HCT116 (cell line): ENCODE measurements at regions not wholly inside any gene's neighbourhood (a gene's known extent, or its start where the extent isn't known, plus 50 kb on each side); places are given as distances from the start of the nearest gene placed in this dataset.

ENCODE experiments used
- ATAC-seq: fragments of 200-7000 bp; cut with Tn5 transposase; 2 replicates; pipeline ENCODE4 v1.9.1; 2020; ENCODE audit warnings: mild to moderate bottlenecking, moderate library complexity
- BruUV-seq: library from RNA; stranded (reverse); fragments of 400-500 nt; replicated peaks from 2 replicates; lab custom pipeline; 2021; lab: Mats Ljungman, UMichigan
- CTCF ChIA-PET: fragments of 300-600 bp; sonication (Branson Sonifier 250); formaldehyde crosslinking; loops from one replicate; lab custom pipeline; 2021; ENCODE audit warnings: antibody characterized with exemption; lab: Charles Lee
- POLR2A ChIA-PET: fragments of 300-600, 350-600 bp; sonication (Branson Sonifier 250); formaldehyde crosslinking; loops from one replicate; lab custom pipeline; 2021; ENCODE audit warnings: antibody characterized with exemption; lab: Charles Lee
- RAD21 ChIA-PET, 2 experiments: fragments of 300-600 bp; sonication (Branson Sonifier 250); formaldehyde crosslinking; loops; one replicate each; lab custom pipeline; 2023; ENCODE audit warnings: low total read pairs in 2 of 2; ENCODE audit not compliant: uncharacterized antibody in 2 of 2, unreplicated experiment in 2 of 2, low non-redundant PET in 1 of 2; lab: Charles Lee
- DNase-seq: peaks from one replicate; pipeline ENCODE4 v3.0.0-alpha.2; 2010; ENCODE audit warnings: low read depth, low spot score
- H2AFZ ChIP-seq: fragments of 200-600 bp; shearing (Covaris generic), sonication (generic); 2 replicates; pipeline ENCODE4 v1.6.1; 2017; ENCODE audit warnings: low read depth, mixed run types, mixed read lengths, antibody characterized with exemption, low read length; ENCODE audit not compliant: poor library complexity, severe bottlenecking
- H3K27ac ChIP-seq: 2 replicates; pipeline ENCODE4 v1.5.1; 2012; ENCODE audit warnings: low read depth, low read length
- H3K27me3 ChIP-seq: fragments of 200-600 bp; sonication (generic); 2 replicates; pipeline ENCODE4 v1.6.1; 2016; ENCODE audit warnings: mixed run types, low read length, mixed read lengths; ENCODE audit not compliant: insufficient read depth
- H3K36me3 ChIP-seq, 2 experiments: fragments of 200-500 bp in 1 of 2; fragments of 200-600 bp in 1 of 2; sonication (Bioruptor generic) in 1 of 2; sonication (generic) in 1 of 2; 2 replicates each; pipeline versions ENCODE4 v1.5.1 to v1.6.1; 2014 to 2016; ENCODE audit warnings: low read length in 2 of 2, inconsistent platforms in 1 of 2, mixed read lengths in 1 of 2, mixed run types in 1 of 2; ENCODE audit not compliant: insufficient read depth in 2 of 2, control insufficient read depth in 1 of 2
- H3K4me1 ChIP-seq, 2 experiments: fragments of 200-600 bp in 1 of 2; sonication (generic) in 1 of 2; 2 replicates each; pipeline versions ENCODE4 v1.5.1 to v1.6.1; 2012 to 2017; ENCODE audit warnings: low read length in 2 of 2, inconsistent platforms in 1 of 2, mild to moderate bottlenecking in 1 of 2, mixed read lengths in 1 of 2, mixed run types in 1 of 2, moderate library complexity in 1 of 2; ENCODE audit not compliant: insufficient read depth in 2 of 2, control insufficient read depth in 1 of 2
- H3K4me2 ChIP-seq: fragments of 200-600 bp; sonication (generic); 2 replicates; pipeline ENCODE4 v1.6.1; 2017; ENCODE audit warnings: mixed run types, low read length, mixed read lengths
- H3K4me3 ChIP-seq, 2 experiments: fragments of 200-600 bp in 1 of 2; sonication (generic) in 1 of 2; replicated peaks in 1 of 2; 2 replicates each; pipeline ENCODE4 v1.5.1; 2011 to 2016; ENCODE audit warnings: low read length in 2 of 2, control low read depth in 1 of 2, low read depth in 1 of 2, mild to moderate bottlenecking in 1 of 2, mixed read lengths in 1 of 2, mixed run types in 1 of 2
- H3K79me2 ChIP-seq: fragments of 200-600 bp; sonication (generic); 2 replicates; pipeline ENCODE4 v1.6.1; 2017; ENCODE audit warnings: mild to moderate bottlenecking, mixed run types, low read length, moderate library complexity, mixed read lengths; ENCODE audit not compliant: insufficient read depth
- H3K9ac ChIP-seq: fragments of 200-600 bp; sonication (generic); 2 replicates; pipeline ENCODE4 v1.6.1; 2016; ENCODE audit warnings: low read length, mixed read lengths
- H3K9me2 ChIP-seq: fragments of 200-600 bp; sonication (generic), shearing (Covaris generic); 2 replicates; pipeline ENCODE4 v1.6.1; 2017; ENCODE audit warnings: mixed run types, mild to moderate bottlenecking, moderate library complexity; ENCODE audit not compliant: insufficient read depth
- H3K9me3 ChIP-seq, 2 experiments: fragments of 200-500 bp in 1 of 2; fragments of 200-600 bp in 1 of 2; sonication (Bioruptor generic) in 1 of 2; sonication (generic) in 1 of 2; 2 replicates each; pipeline ENCODE4 v1.6.1; 2014 to 2017; ENCODE audit warnings: low read length in 2 of 2, mixed read lengths in 2 of 2, inconsistent platforms in 1 of 2, low read depth in 1 of 2, mild to moderate bottlenecking in 1 of 2, mixed run types in 1 of 2, moderate library complexity in 1 of 2; ENCODE audit not compliant: control insufficient read depth in 1 of 2, insufficient read depth in 1 of 2
- H4K20me1 ChIP-seq: fragments of 200-600 bp; sonication (generic), shearing (Covaris generic); 2 replicates; pipeline ENCODE4 v1.6.1; 2017; ENCODE audit warnings: mixed run types, mild to moderate bottlenecking, moderate library complexity; ENCODE audit not compliant: insufficient read depth
- CBX3 ChIP-seq: IDR thresholded peaks from 2 replicates; pipeline ENCODE4 v1.6.1; 2012; ENCODE audit warnings: low read depth
- CTCF ChIP-seq, 3 experiments: fragments of 200-600 bp in 1 of 3; sonication (generic) in 1 of 3; IDR thresholded peaks in 2 of 3; conservative IDR thresholded peaks in 1 of 3; 2 replicates each; pipeline ENCODE4 v1.5.1; 2012 to 2017; ENCODE audit warnings: low read depth in 2 of 3, low read length in 2 of 3, antibody characterized with exemption in 1 of 3, borderline replicate concordance in 1 of 3, control low read depth in 1 of 3, mild to moderate bottlenecking in 1 of 3, mixed read lengths in 1 of 3, mixed run types in 1 of 3, moderate library complexity in 1 of 3; ENCODE audit not compliant: insufficient read depth in 1 of 3
- EGR1 ChIP-seq: IDR thresholded peaks from 2 replicates; pipeline ENCODE4 v1.6.1; 2012; ENCODE audit warnings: low read depth
- EZH2 ChIP-seq: fragments of 200-600 bp; sonication (generic); IDR thresholded peaks from 2 replicates; pipeline ENCODE4 v1.6.1; 2017; ENCODE audit warnings: antibody characterized with exemption, mixed run types
- FOSL1 ChIP-seq: IDR thresholded peaks from 2 replicates; pipeline ENCODE4 v1.6.1; 2012; ENCODE audit warnings: low read depth
- JUND ChIP-seq: IDR thresholded peaks from 2 replicates; pipeline ENCODE4 v1.6.1; 2012
- MAX ChIP-seq: IDR thresholded peaks from 2 replicates; pipeline ENCODE4 v1.6.1; 2012
- POLR2AphosphoS5 ChIP-seq: IDR thresholded peaks from 2 replicates; pipeline ENCODE4 v1.6.1; 2011; ENCODE audit warnings: mild to moderate bottlenecking, low read depth, low read length, moderate library complexity
- REST ChIP-seq: IDR thresholded peaks from 2 replicates; pipeline ENCODE4 v1.6.1; 2012; ENCODE audit warnings: low read depth
- SRF ChIP-seq: IDR thresholded peaks from 2 replicates; pipeline ENCODE4 v1.6.1; 2012; ENCODE audit warnings: low read depth
- YY1 ChIP-seq: IDR thresholded peaks from 2 replicates; pipeline ENCODE4 v1.6.1; 2011; ENCODE audit warnings: low read length, low read depth, moderate library complexity, mild to moderate bottlenecking; ENCODE audit not compliant: insufficient replicate concordance; ENCODE audit errors: extremely low read depth
- ZBTB33 ChIP-seq: IDR thresholded peaks from 2 replicates; pipeline ENCODE4 v1.6.1; 2011; ENCODE audit warnings: mild to moderate bottlenecking, low read length, moderate library complexity; ENCODE audit not compliant: insufficient replicate concordance; ENCODE audit errors: extremely low read depth
- intact Hi-C: fragments of 100-400 bp; cut with micrococcal nuclease; formaldehyde crosslinking; loops from 2 replicates; pipeline ENCODE4 v1.10.0; 2022

- no peak for TF ChIP-seq REST
- TF ChIP-seq FOSL1: 0 out of 2 replicates have a peak, but pooled peaks have one; percentile 13
- no peak for TF ChIP-seq CTCF (IDR thresholded peaks at IDR 0.05 in 2 of 3, conservative IDR thresholded peaks at IDR 0.05 in 1 of 3; ENCODE audit: borderline replicate concordance in 1 of 3, insufficient read depth in 1 of 3, low read depth in 2 of 3, low read length in 2 of 3)
- TF ChIP-seq CBX3: no peak
- TF ChIP-seq SRF: no peak
- peak; percentile 46; the same call in 1 of the 2 replicates for TF ChIP-seq POLR2AphosphoS5
- TF ChIP-seq MAX: no peak
These were observed 64.8 kb upstream of the IFNE start (continued) for GRCh38 chr9:21546949-21547348.

- Histone ChIP-seq H3K9me2 (no peaks in the 10 kb centered on the region), H3K9me3 (no peaks in the 10 kb centered on the region), H2AFZ (no peak overlapping the region), H3K79me2 (peaks cover 100% of the 10 kb centered on the region), H3K4me1 (peaks cover 95 to 98% of the 10 kb centered on the region in 2 experiments), H3K9ac (peak overlapping the region; percentile 82), H3K36me3 (peaks cover 16 to 85% of the 10 kb centered on the region in 2 experiments), H4K20me1 (peaks cover 74% of the 10 kb centered on the region), H3K27ac (peak overlapping the region; percentile 99), H3K27me3 (no peaks in the 10 kb centered on the region), H3K4me2 (peak overlapping the region; percentile 73), H3K4me3 (no peak overlapping the region)
- RAD21 ChIA-PET: no interaction called here
- peak; percentile 28 for ATAC-seq
- POLR2A ChIA-PET: interaction anchor here (0.6 to 2.0 kb wide), 5 partner anchors 10 to 295 kb away, joined by 3 to 4 read pairs (median 3); partner anchors contain the start of gene IFNA1
- intact Hi-C loops: no loop called here
- CTCF ChIA-PET: no interaction called here
- BruUV-seq: no TSS peak
- DNase-seq: no peak
- no peak for TF ChIP-seq EZH2
- 0 out of 2 replicates have a peak, but pooled peaks have one; percentile 14 for TF ChIP-seq EGR1
- no peak for TF ChIP-seq ZBTB33
- no peak for TF ChIP-seq YY1
- peak; percentile 4; the same call in 1 of the 2 replicates for TF ChIP-seq JUND
- no peak for TF ChIP-seq CBX3
- TF ChIP-seq FOSL1: peak; percentile 23; the same call in 1 of the 2 replicates
These were observed 67.2 kb upstream of the IFNE start for GRCh38 chr9:21549251-21549765.
